ENCODE measurements at regions not wholly inside any gene's neighbourhood (a gene's known extent, or its start where the extent isn't known, plus 50 kb on each side); places are given as distances from the start of the nearest gene placed in this dataset.

DNA sequence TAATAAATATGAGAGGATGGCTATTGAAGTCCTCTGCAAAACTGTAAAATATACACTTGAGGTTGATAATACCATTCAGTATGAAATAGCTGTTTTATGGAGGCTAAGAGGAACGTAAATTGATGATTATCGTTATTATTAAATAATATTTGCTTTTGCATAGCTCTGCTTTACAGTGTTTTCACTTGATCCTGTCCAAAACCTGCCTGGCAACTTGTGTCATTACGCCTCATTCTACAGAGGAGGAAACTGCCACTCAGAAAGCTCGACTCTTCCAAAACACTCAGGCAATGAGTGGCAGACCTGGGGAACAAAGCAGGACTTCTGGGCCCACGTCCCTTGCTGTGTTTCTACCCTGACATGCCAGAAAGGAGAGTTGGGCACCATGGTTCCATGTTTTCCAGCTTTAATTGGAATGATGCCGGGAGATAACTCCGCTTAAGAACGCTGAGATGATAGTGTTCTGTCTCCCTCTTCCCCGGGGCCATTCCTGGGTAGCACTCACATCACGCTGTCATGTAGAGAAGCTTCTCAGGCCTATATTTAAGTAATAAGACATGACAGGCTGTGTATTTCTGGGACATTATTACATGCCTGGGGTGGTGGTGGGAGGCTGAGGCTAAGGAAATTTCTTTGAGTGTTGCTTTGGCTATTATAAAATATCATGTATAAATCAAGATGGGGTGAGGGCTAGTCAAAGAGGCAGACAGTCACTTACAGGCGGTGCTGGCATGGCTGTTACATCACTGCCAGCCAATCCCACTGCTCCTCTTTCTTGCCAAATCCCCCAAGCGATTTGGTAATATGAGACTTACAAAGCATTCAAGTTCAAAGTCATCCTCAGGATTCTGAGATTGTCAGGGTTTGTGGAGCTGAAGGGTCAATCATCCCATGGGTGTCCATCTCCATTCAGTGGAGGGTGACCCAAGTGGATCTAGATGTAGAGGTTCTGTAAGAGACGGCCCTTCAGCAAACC is 501.7 kb downstream of the INSC start:
- Histone ChIP-seq H3K36me3 (ENCODE audit: control insufficient read depth, insufficient read depth, low read length) (no peaks in the 10 kb centered on the region), H3K9ac (ENCODE audit: low read depth, low read length) (no peak overlapping the region), H3K9me3 (ENCODE audit: control insufficient read depth, insufficient read depth, low read length) (no peaks in the 10 kb centered on the region), H3K4me1 (ENCODE audit: control insufficient read depth, insufficient read depth, low read length) (no peaks in the 10 kb centered on the region), H3K4me3 (ENCODE audit: low read depth, low read length) (no peak overlapping the region), H3K27me3 (ENCODE audit: control insufficient read depth, insufficient read depth, low read length) (no peaks in the 10 kb centered on the region)

- H3K27me3 ChIP-seq (ENCODE audit: control insufficient read depth, insufficient read depth, low read length): no peaks in the 10 kb centered on the region
- H3K4me3 ChIP-seq (ENCODE audit: low read depth, low read length): no peak overlapping the region
- H3K9me3 ChIP-seq (ENCODE audit: control insufficient read depth, insufficient read depth, low read length): no peaks in the 10 kb centered on the region
- no peak overlapping the region for H3K9ac ChIP-seq (ENCODE audit: low read depth, low read length)
- H3K36me3 ChIP-seq (ENCODE audit: control insufficient read depth, insufficient read depth, low read length): no peaks in the 10 kb centered on the region
- H3K4me1 ChIP-seq (ENCODE audit: control insufficient read depth, insufficient read depth, low read length): no peaks in the 10 kb centered on the region
Observed at GRCh38 chr11:15617126-15617525, 502.4 kb downstream of the INSC start.

- H3K4me3 ChIP-seq (ENCODE audit: low read depth, low read length): no peak overlapping the region
- H3K9ac ChIP-seq (ENCODE audit: low read depth, low read length): no peak overlapping the region
- H3K36me3 ChIP-seq (ENCODE audit: control insufficient read depth, insufficient read depth, low read length): no peaks in the 10 kb centered on the region
- no peaks in the 10 kb centered on the region for H3K27me3 ChIP-seq (ENCODE audit: control insufficient read depth, insufficient read depth, low read length)
- H3K4me1 ChIP-seq (ENCODE audit: control insufficient read depth, insufficient read depth, low read length): no peaks in the 10 kb centered on the region
- H3K9me3 ChIP-seq (ENCODE audit: control insufficient read depth, insufficient read depth, low read length): no peaks in the 10 kb centered on the region
Observed at GRCh38 chr11:15618583-15619032, 503.9 kb downstream of the INSC start.

GRCh38 chr11:15621565-15621964 is 506.8 kb downstream of the INSC start:
- no peak overlapping the region for H3K9ac ChIP-seq (ENCODE audit: low read depth, low read length)
- no peaks in the 10 kb centered on the region for H3K9me3 ChIP-seq (ENCODE audit: control insufficient read depth, insufficient read depth, low read length)
- no peaks in the 10 kb centered on the region for H3K27me3 ChIP-seq (ENCODE audit: control insufficient read depth, insufficient read depth, low read length)
- H3K36me3 ChIP-seq (ENCODE audit: control insufficient read depth, insufficient read depth, low read length): no peaks in the 10 kb centered on the region
- H3K4me1 ChIP-seq (ENCODE audit: control insufficient read depth, insufficient read depth, low read length): no peaks in the 10 kb centered on the region
- no peak overlapping the region for H3K4me3 ChIP-seq (ENCODE audit: low read depth, low read length)

GRCh38 chr11:15622231-15622890 is 507.6 kb downstream of the INSC start:
- no peak overlapping the region for H3K4me3 ChIP-seq (ENCODE audit: low read depth, low read length)
- no peaks in the 10 kb centered on the region for H3K9me3 ChIP-seq (ENCODE audit: control insufficient read depth, insufficient read depth, low read length)
- no peaks in the 10 kb centered on the region for H3K27me3 ChIP-seq (ENCODE audit: control insufficient read depth, insufficient read depth, low read length)
- H3K36me3 ChIP-seq (ENCODE audit: control insufficient read depth, insufficient read depth, low read length): no peaks in the 10 kb centered on the region
- no peaks in the 10 kb centered on the region for H3K4me1 ChIP-seq (ENCODE audit: control insufficient read depth, insufficient read depth, low read length)
- H3K9ac ChIP-seq (ENCODE audit: low read depth, low read length): no peak overlapping the region

DNA sequence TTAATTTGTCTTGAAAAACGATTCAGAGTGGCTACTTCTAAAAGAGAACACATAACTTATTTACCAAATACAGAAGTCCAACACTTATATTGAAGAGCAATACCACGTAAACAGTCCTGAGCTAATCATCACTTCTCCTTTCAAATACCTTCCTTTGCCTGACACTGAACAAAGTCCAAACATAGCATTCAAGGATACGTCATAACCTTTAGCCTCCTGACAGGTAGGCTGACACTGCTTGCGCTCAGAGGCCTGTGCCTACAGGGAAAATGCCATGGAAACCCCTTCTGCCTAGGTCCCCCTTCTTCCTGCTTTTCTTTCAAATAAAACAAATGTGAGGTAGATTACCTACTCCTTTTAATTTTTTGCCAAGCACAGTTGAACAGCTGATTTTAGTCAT is 510.0 kb downstream of the INSC start:
- no peaks in the 10 kb centered on the region for H3K27me3 ChIP-seq (ENCODE audit: control insufficient read depth, insufficient read depth, low read length)
- H3K36me3 ChIP-seq (ENCODE audit: control insufficient read depth, insufficient read depth, low read length): no peaks in the 10 kb centered on the region
- H3K9ac ChIP-seq (ENCODE audit: low read depth, low read length): no peak overlapping the region
- no peak overlapping the region for H3K4me3 ChIP-seq (ENCODE audit: low read depth, low read length)
- H3K4me1 ChIP-seq (ENCODE audit: control insufficient read depth, insufficient read depth, low read length): no peaks in the 10 kb centered on the region
- H3K9me3 ChIP-seq (ENCODE audit: control insufficient read depth, insufficient read depth, low read length): no peaks in the 10 kb centered on the region

GRCh38 chr11:15625691-15626090 is 511.0 kb downstream of the INSC start:
- no peaks in the 10 kb centered on the region for H3K36me3 ChIP-seq (ENCODE audit: control insufficient read depth, insufficient read depth, low read length)

GRCh38 chr11:15627560-15627959 is 512.8 kb downstream of the INSC start:
- Histone ChIP-seq H3K36me3 (ENCODE audit: control insufficient read depth, insufficient read depth, low read length) (no peaks in the 10 kb centered on the region), H3K9ac (ENCODE audit: low read depth, low read length) (no peak overlapping the region), H3K9me3 (ENCODE audit: control insufficient read depth, insufficient read depth, low read length) (no peaks in the 10 kb centered on the region), H3K4me3 (ENCODE audit: low read depth, low read length) (no peak overlapping the region), H3K27me3 (ENCODE audit: control insufficient read depth, insufficient read depth, low read length) (no peaks in the 10 kb centered on the region), H3K4me1 (ENCODE audit: control insufficient read depth, insufficient read depth, low read length) (no peaks in the 10 kb centered on the region)

More at GRCh38 chr11:15625691-15626090, 511.0 kb downstream of the INSC start:
- no peak overlapping the region for H3K9ac ChIP-seq (ENCODE audit: low read depth, low read length)
- no peaks in the 10 kb centered on the region for H3K4me1 ChIP-seq (ENCODE audit: control insufficient read depth, insufficient read depth, low read length)
- H3K4me3 ChIP-seq (ENCODE audit: low read depth, low read length): no peak overlapping the region
- no peaks in the 10 kb centered on the region for H3K9me3 ChIP-seq (ENCODE audit: control insufficient read depth, insufficient read depth, low read length)
- H3K27me3 ChIP-seq (ENCODE audit: control insufficient read depth, insufficient read depth, low read length): no peaks in the 10 kb centered on the region

DNA sequence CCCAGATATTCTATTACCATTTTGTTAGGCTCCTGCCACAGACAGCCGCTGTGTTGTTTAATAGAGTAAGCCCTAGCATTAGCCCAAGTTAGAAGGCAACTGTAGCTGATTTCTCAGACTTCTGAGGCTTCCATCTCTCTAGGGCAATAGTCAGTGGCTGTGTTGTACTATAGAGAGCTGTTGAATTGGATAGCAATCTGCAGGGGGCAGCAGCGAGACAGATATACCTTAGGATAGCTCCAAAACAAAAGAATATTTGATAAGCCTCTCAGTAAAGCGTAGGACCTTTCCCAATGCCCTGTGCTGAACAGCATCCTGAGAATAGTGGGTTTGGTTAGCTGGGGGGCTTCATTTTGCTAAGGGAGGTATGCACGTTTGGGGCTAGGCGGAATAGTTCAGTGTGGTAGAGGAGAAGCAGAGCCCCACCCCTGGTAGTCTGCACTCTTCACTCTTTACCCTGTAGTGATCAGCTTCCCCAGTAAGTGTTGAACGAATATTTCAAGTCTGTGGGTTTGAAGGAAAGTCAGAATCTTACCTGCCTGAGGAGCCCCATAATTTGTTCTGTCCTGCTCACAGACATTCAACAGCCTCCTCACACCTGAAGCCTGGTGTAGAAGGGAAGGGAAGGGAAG is 515.1 kb downstream of the INSC start:
- Histone ChIP-seq H3K36me3 (ENCODE audit: control insufficient read depth, insufficient read depth, low read length) (no peaks in the 10 kb centered on the region), H3K9ac (ENCODE audit: low read depth, low read length) (no peak overlapping the region), H3K4me3 (ENCODE audit: low read depth, low read length) (no peak overlapping the region), H3K27me3 (ENCODE audit: control insufficient read depth, insufficient read depth, low read length) (no peaks in the 10 kb centered on the region), H3K9me3 (ENCODE audit: control insufficient read depth, insufficient read depth, low read length) (no peaks in the 10 kb centered on the region), H3K4me1 (ENCODE audit: control insufficient read depth, insufficient read depth, low read length) (no peaks in the 10 kb centered on the region)

GRCh38 chr11:15630896-15631295 is 516.2 kb downstream of the INSC start:
- Histone ChIP-seq H3K9me3 (ENCODE audit: control insufficient read depth, insufficient read depth, low read length) (no peaks in the 10 kb centered on the region), H3K4me1 (ENCODE audit: control insufficient read depth, insufficient read depth, low read length) (no peaks in the 10 kb centered on the region), H3K9ac (ENCODE audit: low read depth, low read length) (no peak overlapping the region), H3K4me3 (ENCODE audit: low read depth, low read length) (no peak overlapping the region), H3K36me3 (ENCODE audit: control insufficient read depth, insufficient read depth, low read length) (no peaks in the 10 kb centered on the region), H3K27me3 (ENCODE audit: control insufficient read depth, insufficient read depth, low read length) (no peaks in the 10 kb centered on the region)

- Histone ChIP-seq H3K4me1 (ENCODE audit: control insufficient read depth, insufficient read depth, low read length) (no peaks in the 10 kb centered on the region), H3K27me3 (ENCODE audit: control insufficient read depth, insufficient read depth, low read length) (no peaks in the 10 kb centered on the region), H3K4me3 (ENCODE audit: low read depth, low read length) (no peak overlapping the region), H3K36me3 (ENCODE audit: control insufficient read depth, insufficient read depth, low read length) (no peaks in the 10 kb centered on the region), H3K9me3 (ENCODE audit: control insufficient read depth, insufficient read depth, low read length) (no peaks in the 10 kb centered on the region), H3K9ac (ENCODE audit: low read depth, low read length) (no peak overlapping the region)
Observed at GRCh38 chr11:15635521-15635920, 520.8 kb downstream of the INSC start.

Data from iPS-15b (cell line).